HG02840 (cell line): ENCODE measurements at regions not wholly inside any gene's neighbourhood (a gene's known extent, or its start where the extent isn't known, plus 50 kb on each side); places are given as distances from the start of the nearest gene placed in this dataset.

Experiments used
- ATAC-seq: cut with Tn5 transposase; IDR thresholded peaks from one replicate; pipeline ENCODE4 v1.9.1; 2021; ENCODE audit warnings: mild to moderate bottlenecking, moderate library complexity, moderate number of reproducible peaks; ENCODE audit not compliant: unreplicated experiment, low FRiP score

DNA sequence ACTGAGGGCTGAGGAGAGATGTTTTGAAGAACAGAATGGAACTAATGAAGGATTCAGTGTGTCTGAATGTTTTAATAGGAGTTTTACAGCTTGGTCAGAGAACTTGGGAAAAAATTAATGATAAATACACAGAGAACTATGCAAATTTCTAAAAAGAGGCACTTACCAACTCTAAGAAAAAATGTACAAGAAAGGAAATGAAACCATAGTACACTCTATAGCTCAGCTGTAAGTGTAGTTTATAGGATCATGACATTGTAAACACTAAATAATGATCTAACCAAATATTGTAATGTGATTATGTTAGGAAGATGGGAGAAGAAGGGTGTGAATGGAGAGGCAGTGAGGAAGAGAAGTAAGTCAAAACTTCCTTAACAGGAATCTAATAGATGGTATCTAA is 205.2 kb downstream of the SEC61B start:
- ATAC-seq, result no peak

DNA sequence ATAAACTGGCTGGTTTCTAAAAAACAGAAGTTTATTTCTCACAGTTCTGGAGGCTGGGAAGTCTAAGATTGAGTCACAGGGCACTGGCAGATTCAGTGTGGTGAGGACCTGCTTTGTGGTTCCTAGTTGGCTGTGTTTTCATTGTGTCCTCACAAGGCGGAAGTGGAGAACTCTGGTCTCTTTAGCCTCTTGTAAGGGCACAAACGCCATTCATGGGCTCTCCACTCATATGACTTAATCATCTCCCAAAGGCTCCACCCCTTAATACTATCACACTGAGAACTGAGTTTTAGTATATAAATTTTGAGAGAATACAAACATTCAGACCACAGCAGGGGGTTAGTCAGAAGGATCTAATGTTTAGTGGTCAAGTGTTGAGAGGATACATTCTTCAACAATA is 208.2 kb downstream of the SEC61B start:
- no peak for ATAC-seq

DNA sequence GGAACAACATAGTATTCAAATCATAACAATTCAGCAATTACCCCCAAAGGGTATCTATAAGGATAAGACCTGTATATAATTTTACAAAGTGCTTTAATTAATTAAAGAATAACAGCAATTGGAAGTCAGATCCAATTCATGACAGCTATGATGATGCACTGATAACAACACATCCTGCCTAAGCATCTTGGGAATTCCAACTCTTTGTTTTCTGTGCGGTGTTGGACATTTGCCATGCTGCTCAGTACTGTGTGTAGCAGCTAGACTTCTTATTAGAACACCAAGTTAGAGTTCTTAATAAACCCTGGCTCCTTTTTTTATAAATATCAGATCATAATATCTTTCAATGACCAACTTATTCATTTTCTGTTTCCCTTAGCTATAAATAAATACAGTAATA is 209.0 kb downstream of the SEC61B start:
- no peak for ATAC-seq

DNA sequence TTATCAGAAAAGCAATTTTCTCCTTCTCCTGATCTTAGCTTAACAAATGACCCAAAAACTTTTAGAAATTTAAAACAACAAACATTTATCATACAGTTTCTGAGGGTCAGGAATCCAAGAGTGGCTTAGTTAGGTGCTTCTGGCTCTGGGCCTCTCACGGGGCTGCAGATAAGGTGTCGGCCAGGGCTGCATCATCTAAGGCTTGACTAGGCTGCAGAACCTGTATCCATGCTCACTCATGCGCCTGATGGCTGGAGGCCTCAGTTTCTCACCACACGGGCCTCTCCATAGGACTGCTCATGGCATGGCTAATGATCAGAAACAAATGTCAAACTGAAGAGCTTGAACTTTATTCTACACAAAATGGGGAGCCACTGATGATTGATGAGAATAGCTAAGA is 210.0 kb downstream of the SEC61B start:
- ATAC-seq, result no peak

DNA sequence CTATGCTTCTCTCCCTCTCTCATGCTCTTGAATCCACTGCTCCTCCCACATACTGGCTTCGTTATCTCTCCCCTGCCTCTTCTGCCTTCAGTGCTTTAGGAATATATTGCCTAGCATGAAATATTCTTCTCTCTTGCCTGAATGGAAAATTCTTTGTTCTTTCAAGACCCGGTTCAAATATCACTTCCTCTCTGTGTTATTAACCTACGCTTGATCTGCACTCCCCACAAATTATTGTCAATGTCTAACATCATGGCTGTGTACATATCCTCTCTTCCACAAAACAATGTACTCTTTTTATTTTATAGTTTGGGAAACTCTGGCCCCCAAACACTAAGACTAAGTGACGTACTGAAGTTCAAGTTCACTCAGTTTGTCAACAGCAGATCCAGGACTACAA is 211.0 kb downstream of the SEC61B start:
- ATAC-seq, result no peak

DNA sequence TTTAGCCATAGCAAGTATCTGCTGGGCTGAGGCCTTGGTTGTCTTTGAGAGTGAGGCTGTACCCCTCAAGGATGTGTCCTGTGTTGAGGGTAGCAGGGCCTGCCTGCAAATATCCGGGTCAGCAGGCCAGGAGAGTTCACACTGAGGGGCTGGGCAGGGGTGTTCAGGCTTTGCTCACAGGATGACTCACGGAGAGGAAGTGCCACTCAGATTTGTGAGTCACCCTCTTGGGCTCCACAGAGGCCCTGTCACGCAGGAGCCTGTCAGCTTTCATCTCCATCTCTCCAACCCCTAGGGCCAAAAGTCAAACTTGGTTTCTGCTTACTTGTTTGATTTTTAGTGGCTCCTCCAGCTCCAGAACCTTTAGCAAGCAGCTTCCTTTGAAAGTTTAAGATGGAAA is 211.5 kb downstream of the SEC61B start:
- ATAC-seq, result peak; percentile 91

DNA sequence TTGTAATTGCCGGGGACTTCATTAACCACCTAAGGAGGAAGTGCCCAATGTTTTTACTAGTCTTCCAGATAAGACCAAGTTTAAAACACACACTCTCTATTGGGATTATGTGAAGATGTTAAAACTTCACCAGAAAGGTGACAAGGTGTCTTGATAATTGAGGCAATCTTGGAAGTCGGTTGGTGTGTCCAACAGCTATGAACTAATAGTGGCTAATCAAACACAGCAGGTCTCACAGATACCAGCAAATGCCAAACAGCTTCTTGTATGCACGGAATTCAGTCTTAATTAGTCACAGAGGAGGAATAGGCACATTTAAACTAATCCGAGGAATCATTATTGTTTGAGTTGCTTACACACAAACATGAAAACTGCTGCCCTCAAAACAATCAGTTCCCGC is 214.5 kb downstream of the SEC61B start:
- no peak for ATAC-seq

DNA sequence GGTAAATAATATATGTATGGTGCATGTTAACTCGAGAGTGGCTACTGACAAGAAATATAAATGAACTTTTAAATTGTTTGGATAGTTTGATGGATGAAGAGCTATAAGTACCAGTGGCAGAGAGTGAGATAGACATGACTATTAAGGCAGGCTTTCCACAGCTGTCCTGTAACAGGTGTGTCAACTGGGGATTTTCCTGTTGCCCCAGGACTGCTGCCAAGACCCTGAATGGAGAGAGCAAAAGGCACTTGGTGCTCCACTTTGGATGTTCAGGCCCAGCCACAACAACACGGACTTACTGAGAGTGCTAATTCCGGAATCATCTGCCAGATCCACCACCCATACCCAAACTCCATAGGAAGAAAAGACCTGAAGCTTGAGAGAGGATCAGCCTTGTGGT is 215.1 kb downstream of the SEC61B start:
- no peak for ATAC-seq

DNA sequence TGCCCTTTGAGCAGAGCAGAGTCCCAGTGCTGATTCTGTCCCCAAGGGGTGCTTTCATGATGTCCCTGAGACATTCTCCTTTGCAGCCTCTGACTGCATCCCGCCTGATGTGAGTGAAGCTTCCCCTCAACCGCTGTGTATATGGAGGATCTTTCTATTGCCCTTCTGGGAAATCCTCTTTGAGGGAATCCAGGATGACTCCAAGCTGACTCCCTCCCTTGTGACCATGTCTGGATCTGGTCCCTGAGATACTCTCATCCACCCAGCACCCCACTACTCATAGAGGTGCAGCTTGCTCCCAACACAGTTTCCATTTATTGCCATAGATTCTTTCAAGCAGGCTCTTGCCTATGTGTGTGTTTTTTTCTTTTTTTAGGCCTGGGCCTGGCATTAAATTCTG is 216.5 kb downstream of the SEC61B start:
- no peak for ATAC-seq

DNA sequence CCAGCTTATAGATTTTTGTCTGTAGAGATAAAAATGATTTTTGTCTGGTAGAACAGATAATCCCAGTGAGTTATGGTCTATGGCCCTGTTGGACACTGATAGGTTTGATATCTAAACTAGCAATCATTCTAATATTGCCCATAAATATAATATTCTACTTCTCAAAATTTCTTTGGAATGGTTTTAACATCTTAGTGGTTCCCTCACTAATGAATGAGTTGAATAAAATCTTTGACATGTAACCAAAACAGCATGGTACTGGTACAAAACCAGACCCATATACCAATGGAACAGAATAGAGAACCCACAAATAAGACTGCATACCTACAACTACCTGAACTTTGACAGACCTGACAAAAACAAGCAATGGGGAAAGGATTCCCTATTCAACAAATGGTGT is 219.7 kb downstream of the SEC61B start:
- ATAC-seq, result no peak

DNA sequence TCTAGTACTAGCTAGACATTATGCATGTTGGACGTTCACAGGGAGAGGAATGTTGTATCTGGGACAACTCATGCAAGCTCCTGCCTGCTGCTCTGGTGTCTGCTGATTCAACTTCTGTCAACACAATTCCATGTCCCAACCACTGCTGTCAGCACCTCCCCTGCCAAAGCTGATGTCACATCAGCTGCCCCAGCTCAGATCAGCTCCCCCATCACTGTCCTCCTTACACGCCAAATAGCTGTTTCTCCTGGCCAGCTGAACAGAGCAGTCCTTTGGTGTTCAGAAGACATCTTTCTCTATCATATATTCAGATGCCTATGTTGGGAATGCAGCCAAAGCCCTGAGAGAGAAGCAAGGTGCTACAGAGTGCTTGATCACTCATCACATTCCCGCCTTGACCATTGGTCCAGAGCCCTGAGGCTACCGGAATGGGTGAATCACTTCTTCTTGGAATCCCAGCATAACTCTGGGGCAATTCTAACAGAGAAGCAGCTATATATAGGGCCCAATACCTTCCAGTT is 223.3 kb downstream of the SEC61B start:
- no peak for ATAC-seq

DNA sequence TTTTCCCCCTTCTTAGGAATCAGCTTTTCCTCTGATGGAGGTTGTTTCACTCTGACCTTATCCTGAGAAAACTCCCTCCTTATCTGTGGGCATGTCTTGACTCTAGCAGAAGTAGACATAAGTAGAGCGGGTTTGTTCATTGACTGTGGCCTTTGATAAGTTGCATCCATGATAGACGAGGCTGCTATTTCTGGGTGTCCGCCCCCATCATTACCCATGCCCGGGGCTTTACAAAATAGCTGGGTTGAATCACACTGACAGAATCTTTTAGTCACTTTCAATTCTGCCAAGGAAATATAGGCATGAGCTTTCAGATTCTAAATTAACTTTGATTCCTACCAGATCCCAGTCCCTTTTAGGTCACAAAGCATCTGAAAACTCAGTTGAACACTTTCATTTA is 223.8 kb downstream of the SEC61B start:
- ATAC-seq, result no peak

DNA sequence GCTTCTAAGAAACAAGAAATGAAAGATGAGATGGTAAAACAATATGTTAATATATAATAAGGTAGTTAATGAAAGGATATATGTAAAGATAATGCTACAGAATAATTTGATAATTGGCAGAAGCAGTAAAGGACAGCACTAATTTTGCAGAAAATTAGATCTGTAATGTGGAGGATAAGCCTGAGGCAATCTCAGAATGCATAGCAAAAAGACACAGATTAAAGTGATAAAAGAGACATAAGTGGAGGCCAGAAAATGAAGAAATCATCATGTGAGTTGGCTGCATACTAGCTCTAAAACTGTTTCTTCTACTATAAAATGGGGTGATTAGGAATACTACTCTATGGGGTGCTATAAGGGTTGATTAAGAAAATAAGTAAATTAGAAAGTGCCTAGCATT is 225.9 kb downstream of the SEC61B start:
- ATAC-seq, result no peak

DNA sequence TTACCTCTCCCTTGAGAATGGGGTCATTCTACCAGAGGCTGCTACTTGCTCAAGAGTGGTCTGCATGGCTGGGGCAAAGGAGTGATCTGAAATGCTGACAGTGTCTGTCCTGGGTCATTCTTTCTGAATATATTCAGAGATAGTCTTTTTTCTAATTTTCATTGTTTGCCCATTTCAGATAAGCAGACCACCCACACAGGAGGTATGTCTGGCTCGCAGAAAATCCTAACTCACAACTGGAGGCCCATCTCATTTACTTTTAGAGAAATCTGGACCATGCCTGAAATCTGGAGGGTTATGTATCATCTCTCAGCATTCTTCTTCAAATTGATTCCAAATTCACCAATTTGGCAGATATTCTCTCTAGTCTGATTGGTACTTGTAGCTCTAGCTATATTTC is 227.6 kb downstream of the SEC61B start:
- no peak for ATAC-seq

DNA sequence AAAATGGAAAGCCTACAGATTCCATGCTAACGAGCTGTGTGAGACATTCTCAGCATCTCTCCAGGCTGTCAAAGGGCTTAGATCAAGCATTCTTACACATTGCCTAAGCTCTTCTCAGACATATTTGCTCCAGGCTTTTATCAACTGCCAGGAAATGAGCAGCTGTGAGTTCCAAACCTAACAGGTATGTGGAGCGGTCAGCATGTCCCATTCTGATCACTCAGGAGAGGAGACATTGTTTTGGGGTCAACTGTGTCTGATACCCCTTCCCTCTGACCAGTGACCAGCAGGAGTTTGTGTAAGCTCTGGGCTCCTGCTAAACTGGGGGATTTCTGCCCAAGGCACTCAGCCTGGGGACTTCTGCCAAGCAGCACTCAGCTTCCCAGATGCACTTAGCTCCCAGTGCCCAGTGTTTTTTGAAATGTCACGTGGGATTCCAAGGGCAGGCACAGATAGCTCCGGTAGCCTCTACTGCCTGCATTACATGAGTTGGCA is 229.1 kb downstream of the SEC61B start:
- no peak for ATAC-seq

DNA sequence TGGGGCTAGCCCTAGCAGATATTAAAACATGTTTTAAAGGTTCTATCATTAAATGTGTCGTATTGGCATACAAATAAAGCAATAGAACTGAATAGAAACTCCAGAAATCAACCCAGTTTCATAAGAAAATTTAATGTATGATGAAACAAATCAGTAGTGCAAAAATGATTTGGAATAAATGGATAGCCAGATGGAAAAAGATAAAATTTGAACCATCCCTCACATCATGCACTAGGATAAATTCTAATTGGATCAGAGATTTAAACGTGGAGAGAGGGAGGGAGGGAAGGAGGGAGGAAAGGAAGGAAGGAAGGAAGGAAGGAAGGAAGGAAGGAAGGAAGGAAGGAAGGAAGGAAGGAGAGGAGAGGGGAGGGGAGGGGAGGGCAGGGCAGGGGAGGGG is 235.3 kb downstream of the SEC61B start:
- no peak for ATAC-seq

DNA sequence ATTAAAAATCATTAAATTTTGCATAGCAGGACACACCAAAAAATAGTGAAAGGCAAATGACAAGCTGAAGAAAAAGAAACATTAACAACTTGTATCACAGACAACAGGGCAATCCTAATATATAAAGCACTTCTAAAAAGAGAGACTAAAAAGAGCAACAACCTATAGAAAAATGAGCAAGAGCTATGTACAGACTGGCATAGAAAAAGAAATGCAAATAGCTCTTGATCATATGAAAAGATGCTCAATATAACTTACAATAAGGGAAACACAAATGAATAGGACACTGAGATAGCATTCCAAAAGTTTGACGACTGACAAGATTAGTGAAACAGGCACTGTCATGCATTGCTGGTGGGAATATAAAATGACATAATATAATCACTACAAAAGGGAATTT is 235.9 kb downstream of the SEC61B start:
- no peak for ATAC-seq

DNA sequence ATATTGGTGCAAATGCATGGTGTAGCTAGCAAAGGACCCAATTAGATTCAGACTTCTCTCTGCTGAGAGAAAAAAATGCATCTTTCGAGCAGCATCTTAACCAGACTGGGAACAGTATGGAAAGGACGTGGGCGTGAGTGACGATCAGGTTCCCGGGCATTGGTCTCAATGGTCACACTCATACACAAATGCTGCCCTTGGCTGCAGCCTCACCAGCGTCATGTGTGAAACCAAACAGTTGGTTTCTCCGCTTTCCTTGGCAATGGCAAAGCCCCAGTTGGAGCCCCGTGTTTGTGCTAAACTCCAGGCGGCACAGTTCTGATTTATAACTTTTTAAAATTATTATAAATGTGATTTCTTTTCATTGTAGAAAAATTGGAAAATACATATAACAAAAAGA is 237.8 kb downstream of the SEC61B start:
- ATAC-seq, result no peak

DNA sequence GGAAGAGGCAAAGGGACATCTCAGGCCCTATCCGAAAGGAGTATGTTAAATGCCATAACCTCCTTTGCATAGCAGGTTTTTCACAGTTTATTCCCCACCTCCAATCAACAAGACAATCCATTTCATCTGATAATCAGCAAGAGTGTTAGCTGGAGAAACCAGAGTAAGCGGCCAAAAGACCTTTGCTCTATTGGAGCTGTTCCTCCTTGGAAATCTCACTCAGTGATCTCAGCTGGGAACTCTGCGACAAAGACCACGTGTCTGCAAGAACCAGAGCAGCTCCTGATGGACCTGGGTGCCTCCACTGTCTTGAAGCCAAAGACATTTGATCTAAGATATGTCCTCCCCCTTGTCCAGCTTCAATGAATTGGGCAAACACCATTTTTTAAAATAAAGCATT is 241.0 kb downstream of the SEC61B start:
- no peak for ATAC-seq

DNA sequence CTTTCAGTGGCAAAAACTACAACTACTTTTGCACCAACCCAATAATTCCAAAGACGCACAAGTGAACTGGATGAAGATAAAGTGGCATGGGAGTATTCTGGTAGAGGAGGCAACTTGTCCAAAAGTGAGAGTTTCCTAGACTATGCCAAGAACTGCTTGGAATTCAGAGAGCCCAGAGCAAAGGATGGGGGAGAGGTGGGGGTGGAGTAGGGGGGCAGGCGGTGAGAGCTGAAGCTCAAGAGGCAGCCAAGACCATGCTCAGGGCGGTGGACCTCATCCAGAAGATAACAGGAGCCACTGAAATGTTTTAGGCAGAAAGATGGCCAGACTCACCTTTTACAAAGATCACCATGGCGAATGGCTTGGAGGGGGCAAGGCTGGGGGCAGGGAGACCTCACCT is 242.5 kb downstream of the SEC61B start:
- no peak for ATAC-seq

DNA sequence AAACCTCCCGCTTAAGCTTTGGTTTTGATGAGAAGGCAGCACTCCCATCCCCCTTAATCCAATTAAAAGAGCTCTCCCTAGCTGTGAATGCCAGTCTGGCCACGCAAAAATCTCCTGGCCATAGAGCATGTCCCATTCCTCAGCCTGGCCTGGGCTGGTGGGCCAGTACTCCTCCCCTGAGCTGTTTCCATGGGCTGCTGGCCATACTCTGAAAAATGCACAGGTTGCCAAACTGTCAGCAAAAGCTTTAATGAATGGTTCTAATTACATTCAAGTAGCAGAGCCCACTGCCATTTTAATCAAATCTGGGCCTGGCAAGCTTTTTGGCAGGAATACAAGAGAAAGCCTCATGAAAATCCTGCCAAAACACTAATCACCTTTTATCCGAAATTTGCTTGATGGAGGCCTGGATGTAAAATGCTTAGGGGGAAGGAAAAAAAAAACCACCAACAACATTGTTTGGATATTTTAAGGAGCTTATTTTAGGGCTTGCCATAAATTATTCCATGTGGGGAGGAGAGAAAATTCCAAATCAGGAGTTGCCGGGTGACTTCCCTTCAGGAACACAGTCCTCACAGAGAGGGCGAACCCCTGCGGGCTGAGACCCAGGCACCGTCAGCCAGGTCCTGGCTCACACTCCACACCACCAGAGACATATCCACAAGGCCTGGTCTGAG is 243.3 kb downstream of the SEC61B start:
- ATAC-seq, result no peak

DNA sequence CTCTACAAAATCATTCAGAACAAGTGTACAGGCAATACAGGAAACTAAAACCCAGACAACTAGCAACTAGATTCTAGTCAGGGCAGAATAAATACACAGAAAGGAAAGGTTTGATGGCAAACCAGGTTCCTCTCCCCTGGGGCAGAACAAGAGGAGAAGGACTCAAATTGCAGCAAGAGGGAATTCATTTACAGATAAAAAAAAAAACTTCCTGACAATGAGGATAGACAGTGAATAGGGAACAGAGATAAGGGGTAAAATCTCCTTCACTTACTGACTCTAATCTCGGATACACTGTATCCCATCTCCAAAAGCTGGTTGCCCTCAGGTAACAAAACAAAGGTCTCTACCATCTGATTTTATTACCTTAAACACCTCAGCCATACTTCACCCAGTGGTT is 244.0 kb downstream of the SEC61B start:
- no peak for ATAC-seq

DNA sequence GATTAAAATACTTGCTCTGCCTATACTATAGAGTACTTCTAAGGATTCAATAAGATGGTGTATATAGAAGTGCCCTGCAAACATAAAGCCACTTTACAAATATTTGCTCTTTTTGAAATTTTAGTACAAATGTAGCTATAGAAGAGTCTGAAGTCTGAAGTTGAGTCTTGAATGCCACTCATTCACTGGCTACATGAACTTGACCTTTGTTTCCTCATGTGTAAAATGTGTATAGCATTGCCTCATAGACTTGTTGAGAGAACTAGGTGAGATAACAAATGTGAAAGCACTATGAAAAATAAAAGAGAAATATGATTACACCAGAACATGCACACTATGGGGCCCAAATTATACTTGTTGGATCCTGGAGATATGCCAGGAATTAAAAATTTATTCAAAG is 244.7 kb downstream of the SEC61B start:
- no peak for ATAC-seq
